Large intestine (tissue), 3 donors: ENCODE measurements at regions not wholly inside any gene's neighbourhood (a gene's known extent, or its start where the extent isn't known, plus 50 kb on each side); places are given as distances from the start of the nearest gene placed in this dataset.

Source experiments
- DNase-seq, 2 donors: peaks; one replicate each; pipeline versions ENCODE4 v3.0.0 to v3.0.0-alpha.2; 2013
- H3K27ac ChIP-seq: one replicate; pipeline ENCODE4 v1.5.1; 2013; ENCODE audit warnings: low read length
- H3K27me3 ChIP-seq: 2 replicates; pipeline ENCODE4 v1.6.1; 2013; ENCODE audit warnings: low read length; ENCODE audit not compliant: control insufficient read depth, insufficient read depth
- H3K36me3 ChIP-seq: 2 replicates; pipeline ENCODE4 v1.6.1; 2013; ENCODE audit warnings: low read length; ENCODE audit not compliant: control insufficient read depth, insufficient read depth
- H3K4me1 ChIP-seq: one replicate; pipeline ENCODE4 v1.6.1; 2013; ENCODE audit warnings: low read length; ENCODE audit not compliant: control insufficient read depth, insufficient read depth
- H3K4me3 ChIP-seq: one replicate; pipeline ENCODE4 v1.5.1; 2013; ENCODE audit warnings: low read length
- H3K9me3 ChIP-seq: one replicate; pipeline ENCODE4 v1.6.1; 2013; ENCODE audit warnings: mild to moderate bottlenecking, low read depth, low read length, moderate library complexity; ENCODE audit not compliant: control insufficient read depth
- WGBS: methylation state at CpG from one replicate; pipeline ENCODE4 v1.1.5; 2013; ENCODE audit warnings: low lambda C conversion rate; ENCODE audit not compliant: insufficient coverage; 5-methylcytosine and 5-hydroxymethylcytosine counted together

GRCh38 chr20:57877995-57878394 is 168.2 kb upstream of the PMEPA1 start:
- no peak for DNase-seq
- Histone ChIP-seq H3K4me1 (peaks cover 2% of the 10 kb centered on the region), H3K36me3 (no peaks in the 10 kb centered on the region), H3K27ac (no peak overlapping the region), H3K4me3 (no peak overlapping the region), H3K9me3 (no peaks in the 10 kb centered on the region), H3K27me3 (peaks cover 45% of the 10 kb centered on the region)
- 40% methylated on average over 1 of the region's 4 CpGs for WGBS

- WGBS: 20% methylated on average over 1 of the region's 16 CpGs
- Histone ChIP-seq H3K4me1 (peaks cover 2% of the 10 kb centered on the region), H3K27me3 (peaks cover 48% of the 10 kb centered on the region), H3K27ac (no peak overlapping the region), H3K9me3 (no peaks in the 10 kb centered on the region), H3K4me3 (no peak overlapping the region), H3K36me3 (no peaks in the 10 kb centered on the region)
- DNase-seq: peak; percentile 48 to 63
Observed at GRCh38 chr20:57877131-57877824, 167.5 kb upstream of the PMEPA1 start.

GRCh38 chr20:57876163-57876562 is 166.3 kb upstream of the PMEPA1 start:
- no peaks in the 10 kb centered on the region for H3K9me3 ChIP-seq
- H3K4me1 ChIP-seq: peaks cover 2% of the 10 kb centered on the region
- peaks cover 45% of the 10 kb centered on the region for H3K27me3 ChIP-seq
- no CpG with 5 or more reads among the region's 4 CpGs for WGBS
- H3K27ac ChIP-seq: no peak overlapping the region
- no peaks in the 10 kb centered on the region for H3K36me3 ChIP-seq
- no peak overlapping the region for H3K4me3 ChIP-seq
- DNase-seq: no peak

GRCh38 chr20:57874141-57874540 is 164.3 kb upstream of the PMEPA1 start:
- Histone ChIP-seq H3K4me3 (no peak overlapping the region), H3K27ac (no peak overlapping the region), H3K27me3 (peaks cover 41% of the 10 kb centered on the region), H3K36me3 (no peaks in the 10 kb centered on the region), H3K4me1 (peaks cover 2% of the 10 kb centered on the region), H3K9me3 (no peaks in the 10 kb centered on the region)
- no peak for DNase-seq
- WGBS: no CpG with 5 or more reads among the region's 7 CpGs

- DNase-seq: no peak
- Histone ChIP-seq H3K27ac (no peak overlapping the region), H3K4me1 (peaks cover 2% of the 10 kb centered on the region), H3K9me3 (no peaks in the 10 kb centered on the region), H3K4me3 (no peak overlapping the region), H3K27me3 (peaks cover 31% of the 10 kb centered on the region), H3K36me3 (no peaks in the 10 kb centered on the region)
- WGBS: no CpG with 5 or more reads among the region's 4 CpGs
Observed at GRCh38 chr20:57872816-57873409, 163.1 kb upstream of the PMEPA1 start.

GRCh38 chr20:57871237-57871632 is 161.4 kb upstream of the PMEPA1 start:
- no peak overlapping the region for H3K4me3 ChIP-seq
- no peaks in the 10 kb centered on the region for H3K36me3 ChIP-seq
- 100% methylated on average over 2 of the region's 12 CpGs for WGBS
- no peak overlapping the region for H3K27ac ChIP-seq
- no peaks in the 10 kb centered on the region for H3K9me3 ChIP-seq
- H3K27me3 ChIP-seq: peaks cover 29% of the 10 kb centered on the region
- DNase-seq: no peak
- H3K4me1 ChIP-seq: no peaks in the 10 kb centered on the region

- WGBS: no CpG with 5 or more reads among the region's 8 CpGs
Observed at GRCh38 chr20:57870597-57871236, 160.9 kb upstream of the PMEPA1 start.

GRCh38 chr20:57869951-57870315 is 160.1 kb upstream of the PMEPA1 start:
- Histone ChIP-seq H3K36me3 (no peaks in the 10 kb centered on the region), H3K9me3 (no peaks in the 10 kb centered on the region), H3K27ac (no peak overlapping the region), H3K4me3 (no peak overlapping the region), H3K27me3 (peaks cover 23% of the 10 kb centered on the region), H3K4me1 (no peaks in the 10 kb centered on the region)
- 67% methylated on average over 1 of the region's 9 CpGs for WGBS
- no peak for DNase-seq

More at GRCh38 chr20:57870597-57871236, 160.9 kb upstream of the PMEPA1 start:
- Histone ChIP-seq H3K4me1 (no peaks in the 10 kb centered on the region), H3K9me3 (no peaks in the 10 kb centered on the region), H3K4me3 (no peak overlapping the region), H3K27ac (no peak overlapping the region), H3K27me3 (peaks cover 27% of the 10 kb centered on the region), H3K36me3 (no peaks in the 10 kb centered on the region)
- DNase-seq: no peak

- H3K36me3 ChIP-seq: no peaks in the 10 kb centered on the region
- H3K27ac ChIP-seq: no peak overlapping the region
- no peak for DNase-seq
- H3K4me3 ChIP-seq: no peak overlapping the region
- no peaks in the 10 kb centered on the region for H3K9me3 ChIP-seq
- H3K4me1 ChIP-seq: no peaks in the 10 kb centered on the region
- no CpG with 5 or more reads among the region's 10 CpGs for WGBS
- peaks cover 22% of the 10 kb centered on the region for H3K27me3 ChIP-seq
Observed at GRCh38 chr20:57869291-57869950, 159.6 kb upstream of the PMEPA1 start.

GRCh38 chr20:57868310-57868709 is 158.5 kb upstream of the PMEPA1 start:
- H3K27me3 ChIP-seq: peaks cover 21% of the 10 kb centered on the region
- no peaks in the 10 kb centered on the region for H3K4me1 ChIP-seq
- DNase-seq: no peak
- H3K36me3 ChIP-seq: no peaks in the 10 kb centered on the region
- WGBS: no CpG with 5 or more reads among the region's 15 CpGs
- H3K27ac ChIP-seq: no peak overlapping the region
- H3K9me3 ChIP-seq: no peaks in the 10 kb centered on the region
- H3K4me3 ChIP-seq: no peak overlapping the region
